Fibroblast of mammary gland (primary cell): ENCODE measurements at regions not wholly inside any gene's neighbourhood (a gene's known extent, or its start where the extent isn't known, plus 50 kb on each side); places are given as distances from the start of the nearest gene placed in this dataset.

Experiments used
- DNase-seq: peaks from one replicate; pipeline ENCODE4 v3.0.0-alpha.2; 2010; ENCODE audit warnings: low read depth
- H3K4me3 ChIP-seq: 2 replicates; pipeline ENCODE4 v1.5.1; 2011; ENCODE audit warnings: low read depth, mild to moderate bottlenecking, low read length, moderate library complexity; ENCODE audit not compliant: control insufficient read depth
- CTCF ChIP-seq: conservative IDR thresholded peaks from 2 replicates; pipeline ENCODE4 v1.5.1; 2011; ENCODE audit warnings: low read depth, low read length, inconsistent platforms; ENCODE audit not compliant: control insufficient read depth, insufficient read depth

- DNase-seq: no peak
- no peak overlapping the region for H3K4me3 ChIP-seq
- no peak for TF ChIP-seq CTCF
Measured at GRCh38 chr3:65151666-65152065, 463.9 kb upstream of the ADAMTS9 start.

DNA sequence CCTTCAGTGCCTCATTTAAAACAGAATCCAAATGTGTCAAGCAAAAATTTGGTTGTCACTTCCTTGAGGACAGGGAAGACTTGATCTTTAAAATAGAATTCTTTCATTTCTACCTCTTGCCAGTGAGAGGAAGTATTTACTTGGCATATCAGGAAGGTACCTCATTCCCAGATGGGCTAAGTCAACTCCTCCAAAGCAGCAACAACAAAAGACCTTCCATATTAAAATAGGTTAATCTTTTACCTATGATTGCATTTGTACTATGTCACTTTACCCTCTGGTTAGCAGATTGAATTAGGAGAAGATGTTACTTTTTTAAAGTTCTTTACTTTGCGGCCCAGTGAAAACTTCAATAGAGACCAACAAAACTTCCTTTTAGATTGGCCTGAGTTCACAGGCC lies 462.1 kb upstream of the ADAMTS9 start:
- H3K4me3 ChIP-seq: no peak overlapping the region
- no peak for TF ChIP-seq CTCF
- no peak for DNase-seq

- H3K4me3 ChIP-seq: no peak overlapping the region
- no peak for DNase-seq
- TF ChIP-seq CTCF: no peak
Measured at GRCh38 chr3:65148687-65149086, 460.9 kb upstream of the ADAMTS9 start.

GRCh38 chr3:65146179-65146578 lies 458.4 kb upstream of the ADAMTS9 start:
- no peak overlapping the region for H3K4me3 ChIP-seq
- TF ChIP-seq CTCF: no peak
- peak; percentile 26 for DNase-seq

- no peak for DNase-seq
- H3K4me3 ChIP-seq: no peak overlapping the region
- TF ChIP-seq CTCF: no peak
Measured at GRCh38 chr3:65145680-65146079, 457.9 kb upstream of the ADAMTS9 start.

GRCh38 chr3:65144791-65145351 lies 457.1 kb upstream of the ADAMTS9 start:
- peak; percentile 41 for DNase-seq
- no peak for TF ChIP-seq CTCF
- H3K4me3 ChIP-seq: no peak overlapping the region

DNA sequence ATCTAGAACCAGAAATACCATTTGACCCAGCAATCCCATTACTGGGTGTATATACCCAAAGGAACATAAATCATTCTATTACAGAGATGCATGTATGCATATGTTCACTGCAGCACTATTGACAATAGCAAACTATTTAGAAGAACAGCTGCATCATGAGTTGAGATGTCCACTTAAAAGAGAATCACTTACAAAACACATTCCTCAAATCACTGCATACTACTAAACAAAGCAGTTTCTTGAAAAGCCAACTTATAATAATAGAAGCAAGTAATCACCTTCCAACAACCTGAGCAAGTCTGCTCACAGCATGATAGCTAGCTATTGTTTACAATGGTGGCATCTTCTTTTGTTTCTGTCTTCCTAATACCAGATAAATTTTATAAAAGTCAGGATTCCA lies 454.7 kb upstream of the ADAMTS9 start:
- no peak for DNase-seq
- no peak overlapping the region for H3K4me3 ChIP-seq
- TF ChIP-seq CTCF: no peak
